SU-DHL-6 (cell line): ENCODE measurements at regions not wholly inside any gene's neighbourhood (a gene's known extent, or its start where the extent isn't known, plus 50 kb on each side); places are given as distances from the start of the nearest gene placed in this dataset.

Source experiments
- EZH2phosphoT487 ChIP-seq: fragments of 200-600 bp; sonication (generic), shearing (Covaris generic); conservative IDR thresholded peaks from 2 replicates; pipeline ENCODE4 v1.6.1; 2018; ENCODE audit warnings: mild to moderate bottlenecking, antibody characterized with exemption, low read length, moderate library complexity, mixed read lengths
- TF ChIP-seq, protein P1 (sequence below): fragments of 200-600 bp; sonication (generic); IDR thresholded peaks from one replicate; pipeline ENCODE4 v1.5.1; 2017; ENCODE audit warnings: antibody characterized with exemption, mild to moderate bottlenecking, low read length, moderate library complexity; ENCODE audit not compliant: insufficient read depth, poor library complexity, severe bottlenecking

DNA sequence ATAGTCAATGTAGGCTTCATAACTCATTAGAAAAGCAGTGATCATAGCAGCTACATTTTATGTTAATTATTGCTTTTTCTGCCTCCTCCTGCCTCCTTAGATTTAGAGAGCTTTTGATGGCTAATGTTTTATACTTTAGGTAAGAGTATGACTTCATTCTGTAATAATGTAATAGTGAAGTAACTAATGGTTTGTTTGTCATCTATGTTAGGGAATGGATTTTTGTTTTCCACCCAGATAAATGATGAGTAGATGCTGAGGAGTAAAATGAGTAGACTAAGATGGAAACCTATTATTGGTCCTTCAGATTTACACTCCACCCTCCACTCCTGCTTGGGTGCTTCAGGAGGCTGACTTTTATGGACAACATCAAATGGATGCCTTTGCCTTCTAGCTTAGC lies 170.6 kb downstream of the CTH start:
- TF ChIP-seq, protein P1, sequence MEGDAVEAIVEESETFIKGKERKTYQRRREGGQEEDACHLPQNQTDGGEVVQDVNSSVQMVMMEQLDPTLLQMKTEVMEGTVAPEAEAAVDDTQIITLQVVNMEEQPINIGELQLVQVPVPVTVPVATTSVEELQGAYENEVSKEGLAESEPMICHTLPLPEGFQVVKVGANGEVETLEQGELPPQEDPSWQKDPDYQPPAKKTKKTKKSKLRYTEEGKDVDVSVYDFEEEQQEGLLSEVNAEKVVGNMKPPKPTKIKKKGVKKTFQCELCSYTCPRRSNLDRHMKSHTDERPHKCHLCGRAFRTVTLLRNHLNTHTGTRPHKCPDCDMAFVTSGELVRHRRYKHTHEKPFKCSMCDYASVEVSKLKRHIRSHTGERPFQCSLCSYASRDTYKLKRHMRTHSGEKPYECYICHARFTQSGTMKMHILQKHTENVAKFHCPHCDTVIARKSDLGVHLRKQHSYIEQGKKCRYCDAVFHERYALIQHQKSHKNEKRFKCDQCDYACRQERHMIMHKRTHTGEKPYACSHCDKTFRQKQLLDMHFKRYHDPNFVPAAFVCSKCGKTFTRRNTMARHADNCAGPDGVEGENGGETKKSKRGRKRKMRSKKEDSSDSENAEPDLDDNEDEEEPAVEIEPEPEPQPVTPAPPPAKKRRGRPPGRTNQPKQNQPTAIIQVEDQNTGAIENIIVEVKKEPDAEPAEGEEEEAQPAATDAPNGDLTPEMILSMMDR, result no peak
- no peak for TF ChIP-seq EZH2phosphoT487
